ENCODE measurements at regions not wholly inside any gene's neighbourhood (a gene's known extent, or its start where the extent isn't known, plus 50 kb on each side); places are given as distances from the start of the nearest gene placed in this dataset.

GRCh38 chr2:56718413-56718812 lies 534.6 kb downstream of the CCDC85A start:
- TF ChIP-seq POLR2A (IDR thresholded peaks at IDR 0.05) (no peak), EP300 (IDR thresholded peaks at IDR 0.05) (no peak), CTCF (IDR thresholded peaks at IDR 0.05) (no peak)

Measured in tibial nerve (tissue), 4 donors.